Glutamatergic neuron (in vitro differentiated cells): ENCODE measurements at regions not wholly inside any gene's neighbourhood (a gene's known extent, or its start where the extent isn't known, plus 50 kb on each side); places are given as distances from the start of the nearest gene placed in this dataset.
"Not testable (repeated sequence)": the region's sequence is repeated elsewhere in the genome, so short reads cannot be mapped to it uniquely, and the experiment has no call there.

Source experiments
- DNase-seq: peaks from one replicate; pipeline ENCODE4 v3.0.0; 2022
- H3K27ac Mint-ChIP-seq: one replicate; pipeline ENCODE4 v1.8.0; 2020; ENCODE audit warnings: mild to moderate bottlenecking, mixed read lengths, inconsistent platforms; ENCODE audit not compliant: unreplicated experiment
- H3K27me3 Mint-ChIP-seq: one replicate; pipeline ENCODE4 v1.8.0; 2020; ENCODE audit warnings: mild to moderate bottlenecking, moderate library complexity, mixed read lengths, inconsistent platforms; ENCODE audit not compliant: unreplicated experiment
- H3K36me3 Mint-ChIP-seq: one replicate; pipeline ENCODE4 v1.8.0; 2020; ENCODE audit warnings: mild to moderate bottlenecking, mixed read lengths, inconsistent platforms; ENCODE audit not compliant: unreplicated experiment
- H3K4me1 Mint-ChIP-seq: one replicate; pipeline ENCODE4 v1.8.0; 2020; ENCODE audit warnings: mild to moderate bottlenecking, low read depth, mixed read lengths, inconsistent platforms; ENCODE audit not compliant: unreplicated experiment
- H3K4me3 Mint-ChIP-seq: one replicate; pipeline ENCODE4 v1.8.0; 2020; ENCODE audit warnings: mild to moderate bottlenecking, mixed read lengths, inconsistent platforms; ENCODE audit not compliant: unreplicated experiment
- H3K9me3 Mint-ChIP-seq: one replicate; pipeline ENCODE4 v1.8.0; 2020; ENCODE audit warnings: mild to moderate bottlenecking, moderate library complexity, mixed read lengths, inconsistent platforms; ENCODE audit not compliant: unreplicated experiment

DNA sequence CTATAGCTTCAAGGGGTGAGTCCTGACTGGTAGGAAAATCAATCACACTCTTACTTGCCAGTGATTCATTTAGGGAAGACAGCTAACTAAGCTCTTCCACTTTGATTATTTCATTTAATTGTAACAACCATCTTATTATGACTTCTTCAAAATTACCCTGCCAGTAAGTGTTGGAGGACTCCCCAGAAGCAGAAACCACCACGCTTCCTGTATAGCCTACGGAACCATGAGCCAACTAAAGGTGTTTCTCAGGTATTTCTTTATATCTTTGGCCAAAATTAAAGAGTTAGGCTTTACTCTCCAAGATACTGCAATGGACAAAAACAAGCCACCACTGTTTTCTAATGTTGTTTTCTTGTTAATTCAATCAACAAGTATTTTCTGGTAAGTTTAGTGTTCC, 61.0 kb downstream of the FOXD4L5 start:
- not testable (repeated sequence) for H3K4me1 Mint-ChIP-seq, H3K9me3 Mint-ChIP-seq, H3K4me3 Mint-ChIP-seq, H3K27me3 Mint-ChIP-seq, H3K27ac Mint-ChIP-seq, DNase-seq, H3K36me3 Mint-ChIP-seq

DNA sequence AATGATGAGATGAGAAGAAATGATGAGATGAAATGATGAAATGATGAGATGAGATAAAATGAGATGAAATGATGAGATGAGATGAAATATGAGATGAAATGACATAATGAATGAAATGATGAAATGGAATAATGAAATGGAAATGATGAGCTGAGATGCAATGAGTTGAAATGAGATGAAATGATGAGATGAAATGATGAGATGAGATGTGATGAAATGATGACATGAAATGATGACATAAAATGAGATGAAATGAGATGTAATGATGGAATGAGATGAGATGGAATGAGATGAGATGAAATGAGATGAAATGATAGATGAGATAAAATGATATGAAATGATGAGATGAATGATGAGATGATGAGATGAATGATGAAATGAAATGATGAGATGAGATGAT, 76.2 kb downstream of the FOXD4L5 start:
- DNase-seq, H3K9me3 Mint-ChIP-seq, H3K27me3 Mint-ChIP-seq, H3K27ac Mint-ChIP-seq, H3K4me1 Mint-ChIP-seq, H3K4me3 Mint-ChIP-seq, H3K36me3 Mint-ChIP-seq: not testable (repeated sequence)

GRCh38 chr9:65207273-65207672, 77.7 kb downstream of the FOXD4L5 start:
- H3K27me3 Mint-ChIP-seq, H3K9me3 Mint-ChIP-seq, H3K4me3 Mint-ChIP-seq, H3K36me3 Mint-ChIP-seq, H3K27ac Mint-ChIP-seq, DNase-seq, H3K4me1 Mint-ChIP-seq: not testable (repeated sequence)

DNA sequence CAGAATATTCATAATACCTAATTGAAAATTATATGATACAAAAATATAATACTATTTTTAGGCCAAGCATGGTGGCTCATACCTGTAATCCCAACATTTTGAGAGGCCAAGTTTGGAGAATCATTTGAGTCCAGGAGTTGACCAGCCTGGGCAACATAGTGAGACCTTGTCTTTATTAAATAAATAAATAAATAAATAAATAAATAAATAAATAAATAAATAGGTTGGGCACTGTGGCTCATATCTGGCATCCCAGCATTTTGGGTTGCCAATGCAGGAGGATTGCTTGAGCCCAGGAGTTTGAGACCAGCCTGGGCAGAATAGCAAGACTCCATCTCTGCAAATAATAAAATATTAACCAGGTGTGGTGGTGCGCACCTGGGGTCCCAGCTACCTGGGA, 79.2 kb downstream of the FOXD4L5 start:
- not testable (repeated sequence) for H3K4me3 Mint-ChIP-seq, H3K27ac Mint-ChIP-seq, H3K4me1 Mint-ChIP-seq, H3K27me3 Mint-ChIP-seq, DNase-seq, H3K36me3 Mint-ChIP-seq, H3K9me3 Mint-ChIP-seq

DNA sequence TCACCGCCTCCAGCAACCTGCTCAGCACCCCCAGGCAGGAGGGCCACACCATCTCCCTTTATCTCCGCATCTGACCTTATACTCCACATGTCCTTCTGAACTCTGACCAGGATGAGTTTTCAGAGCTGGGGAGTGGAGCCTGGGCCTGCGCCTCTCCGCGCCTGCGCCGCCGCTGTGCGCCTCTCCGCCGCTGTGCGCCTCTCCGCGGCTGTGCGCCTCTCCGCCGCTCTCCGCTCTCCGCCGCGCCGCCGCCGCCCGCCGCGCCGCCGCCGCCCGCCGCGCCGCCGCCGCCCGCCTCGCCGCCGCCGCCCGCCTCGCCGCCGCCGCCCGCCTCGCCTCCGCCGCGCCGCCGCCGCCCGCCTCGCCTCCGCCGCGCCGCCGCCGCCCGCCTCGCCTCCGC, 89.2 kb downstream of the FOXD4L5 start:
- not testable (repeated sequence) for H3K4me1 Mint-ChIP-seq, H3K9me3 Mint-ChIP-seq, H3K36me3 Mint-ChIP-seq, H3K27ac Mint-ChIP-seq, H3K4me3 Mint-ChIP-seq, H3K27me3 Mint-ChIP-seq
- DNase-seq, result peak; percentile 12

DNA sequence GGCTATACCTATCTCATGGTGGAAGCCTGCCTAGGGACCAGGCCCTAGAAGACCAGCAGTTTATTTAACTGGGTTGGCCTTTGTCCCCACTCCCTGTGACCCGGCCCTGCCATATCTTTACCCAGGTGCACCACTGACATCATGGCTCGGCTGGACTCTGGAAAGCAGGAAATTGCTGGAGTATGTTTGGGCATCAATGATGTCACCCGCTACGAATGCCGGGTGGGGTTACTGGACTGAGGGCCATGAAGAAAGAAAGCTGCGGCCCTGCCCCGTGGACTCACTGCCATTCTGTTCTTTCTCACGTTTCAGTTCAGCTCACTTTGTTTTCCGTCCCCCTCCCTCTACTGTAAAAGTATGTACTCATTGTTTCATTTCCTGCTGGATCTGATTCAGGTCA, 129.1 kb downstream of the FOXD4L5 start:
- not testable (repeated sequence) for H3K27me3 Mint-ChIP-seq

More for the DNA sequence above, 129.1 kb downstream of the FOXD4L5 start:
- not testable (repeated sequence) for H3K4me1 Mint-ChIP-seq, DNase-seq, H3K4me3 Mint-ChIP-seq, H3K9me3 Mint-ChIP-seq, H3K27ac Mint-ChIP-seq, H3K36me3 Mint-ChIP-seq
